PC-3 (cell line): ENCODE measurements at regions not wholly inside any gene's neighbourhood (a gene's known extent, or its start where the extent isn't known, plus 50 kb on each side); places are given as distances from the start of the nearest gene placed in this dataset.

Experiments used
- ATAC-seq: fragments of 200-7000 bp; cut with Tn5 transposase; 2 replicates; pipeline ENCODE4 v1.9.1; 2020; ENCODE audit warnings: mild to moderate bottlenecking, moderate library complexity
- BruUV-seq: library from RNA; stranded (reverse); fragments of 400-500 nt; replicated peaks from 2 replicates; lab custom pipeline; 2021; lab: Mats Ljungman, UMichigan
- CTCF ChIA-PET: fragments of 300-600 bp; sonication (Branson Sonifier 250); formaldehyde crosslinking; loops from one replicate; lab custom pipeline; 2022; ENCODE audit warnings: antibody characterized with exemption; lab: Charles Lee
- POLR2A ChIA-PET: fragments of 300-600 bp; sonication (Branson Sonifier 250); formaldehyde crosslinking; loops from one replicate; lab custom pipeline; 2022; ENCODE audit warnings: antibody characterized with exemption; ENCODE audit not compliant: unreplicated experiment; lab: Charles Lee
- DNase-seq: peaks from one replicate; pipeline ENCODE4 v3.0.0-alpha.2; 2015
- H2AFZ ChIP-seq: fragments of 300-600 bp; sonication (generic); 2 replicates; pipeline ENCODE4 v1.6.0; 2016; ENCODE audit warnings: antibody characterized with exemption, low read length
- H3F3A ChIP-seq: fragments of 300-600 bp; sonication (generic); one replicate; pipeline ENCODE4 v1.6.0; 2017; ENCODE audit warnings: antibody characterized with exemption, low read length, control low read depth, mild to moderate bottlenecking; ENCODE audit not compliant: unreplicated experiment
- H3K27ac ChIP-seq: fragments of 300-600 bp; sonication (generic); 2 replicates; pipeline ENCODE4 v1.5.1; 2016; ENCODE audit warnings: mild to moderate bottlenecking, low read length
- H3K27me3 ChIP-seq: fragments of 300-600 bp; sonication (generic); 2 replicates; pipeline ENCODE4 v1.6.1; 2016; ENCODE audit warnings: low read length, mixed read lengths
- H3K36me3 ChIP-seq: fragments of 300-600 bp; sonication (generic); 2 replicates; pipeline ENCODE4 v1.6.1; 2016; ENCODE audit warnings: low read depth, mixed run types, low read length, mixed read lengths
- H3K4me1 ChIP-seq: fragments of 300-600 bp; sonication (generic); 2 replicates; pipeline ENCODE4 v1.5.1; 2016; ENCODE audit warnings: low read length; ENCODE audit not compliant: insufficient read depth
- H3K4me2 ChIP-seq: fragments of 300-600 bp; sonication (generic); 2 replicates; pipeline ENCODE4 v1.6.0; 2016; ENCODE audit warnings: low read length
- H3K4me3 ChIP-seq: fragments of 300-600 bp; sonication (generic); 2 replicates; pipeline ENCODE4 v1.5.1; 2016; ENCODE audit warnings: mild to moderate bottlenecking, low read length, mixed read lengths
- H3K79me2 ChIP-seq: fragments of 300-600 bp; sonication (generic); 2 replicates; pipeline ENCODE4 v1.6.1; 2017; ENCODE audit warnings: low read length, mixed read lengths
- H3K9ac ChIP-seq: fragments of 300-600 bp; sonication (generic); 2 replicates; pipeline ENCODE4 v1.6.0; 2016; ENCODE audit warnings: mild to moderate bottlenecking, low read length
- H3K9me2 ChIP-seq: fragments of 300-600 bp; sonication (generic); replicated peaks from 2 replicates; pipeline ENCODE4 v1.6.1; 2016; ENCODE audit warnings: mixed run types, low read length, mixed read lengths
- H3K9me3 ChIP-seq: fragments of 300-600 bp; sonication (generic); 2 replicates; pipeline ENCODE4 v1.6.1; 2016; ENCODE audit warnings: low read length, mixed read lengths
- H4K20me1 ChIP-seq: fragments of 300-600 bp; sonication (generic); 2 replicates; pipeline ENCODE4 v1.6.1; 2016; ENCODE audit warnings: low read length, mixed read lengths
- EZH2 ChIP-seq: fragments of 300-600 bp; sonication (generic); IDR thresholded peaks from one replicate; pipeline ENCODE4 v1.6.1; 2017; ENCODE audit warnings: antibody characterized with exemption, mild to moderate bottlenecking, low read length; ENCODE audit not compliant: unreplicated experiment
- EZH2phosphoT487 ChIP-seq: fragments of 300-600 bp; sonication (generic); IDR thresholded peaks from 2 replicates; pipeline ENCODE4 v1.6.1; 2018; ENCODE audit warnings: mild to moderate bottlenecking, antibody characterized with exemption, low read length, borderline replicate concordance
- intact Hi-C: fragments of 100-400 bp; cut with micrococcal nuclease; formaldehyde crosslinking; loops from 2 replicates; pipeline ENCODE4 v1.9.0; 2023
- TF ChIP-seq, protein P1 (sequence below): fragments of 300-600 bp; sonication (generic); conservative IDR thresholded peaks from 2 replicates; pipeline ENCODE4 v1.5.1; 2017; ENCODE audit warnings: antibody characterized with exemption, low read depth, mild to moderate bottlenecking, low read length

DNA sequence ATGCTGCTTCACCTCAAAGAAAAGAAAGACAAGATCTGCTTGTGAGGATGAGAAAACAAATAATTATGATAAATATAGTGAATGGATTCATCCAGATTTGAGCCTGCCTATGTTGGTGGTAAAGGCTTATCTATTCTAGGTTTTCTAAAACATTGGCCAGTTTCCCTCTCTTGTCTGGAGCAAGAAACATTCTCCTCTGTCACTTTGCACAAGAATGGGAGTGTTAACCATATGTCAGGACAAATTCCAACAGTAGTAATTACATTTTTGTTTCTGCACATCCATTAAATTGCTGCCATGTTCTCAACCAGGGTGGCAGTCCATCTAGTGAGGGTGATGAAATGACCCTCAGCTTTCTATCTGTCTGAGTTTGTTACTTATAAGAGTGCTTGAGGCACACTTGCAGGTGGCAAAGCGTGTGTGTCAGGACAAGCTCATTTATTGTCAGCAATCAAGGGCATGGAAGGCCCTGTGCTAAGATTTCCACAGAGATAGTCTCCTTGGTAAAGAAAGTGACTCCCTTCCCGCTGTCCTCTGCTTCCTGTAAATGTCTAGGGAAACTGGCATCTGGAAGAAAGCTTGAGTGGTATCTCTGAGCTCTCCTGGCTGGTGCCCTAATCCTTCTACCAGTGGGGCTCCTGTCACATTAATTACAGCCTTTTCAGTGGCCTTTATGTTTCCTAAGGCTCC is 502.1 kb upstream of the FLRT2 start:
- no peak overlapping the region for H3K4me3 ChIP-seq
- no peak overlapping the region for H3K4me2 ChIP-seq
- ATAC-seq (no peak), DNase-seq (no peak)
- BruUV-seq = no TSS peak
- no peaks in the 10 kb centered on the region for H4K20me1 ChIP-seq
- intact Hi-C loops = no loop called here
- no peaks in the 10 kb centered on the region for H3K79me2 ChIP-seq
- no peaks in the 10 kb centered on the region for H3F3A ChIP-seq
- no peaks in the 10 kb centered on the region for H3K36me3 ChIP-seq
- no peak for TF ChIP-seq EZH2phosphoT487
- TF ChIP-seq EZH2 = no peak
- TF ChIP-seq, protein P1, sequence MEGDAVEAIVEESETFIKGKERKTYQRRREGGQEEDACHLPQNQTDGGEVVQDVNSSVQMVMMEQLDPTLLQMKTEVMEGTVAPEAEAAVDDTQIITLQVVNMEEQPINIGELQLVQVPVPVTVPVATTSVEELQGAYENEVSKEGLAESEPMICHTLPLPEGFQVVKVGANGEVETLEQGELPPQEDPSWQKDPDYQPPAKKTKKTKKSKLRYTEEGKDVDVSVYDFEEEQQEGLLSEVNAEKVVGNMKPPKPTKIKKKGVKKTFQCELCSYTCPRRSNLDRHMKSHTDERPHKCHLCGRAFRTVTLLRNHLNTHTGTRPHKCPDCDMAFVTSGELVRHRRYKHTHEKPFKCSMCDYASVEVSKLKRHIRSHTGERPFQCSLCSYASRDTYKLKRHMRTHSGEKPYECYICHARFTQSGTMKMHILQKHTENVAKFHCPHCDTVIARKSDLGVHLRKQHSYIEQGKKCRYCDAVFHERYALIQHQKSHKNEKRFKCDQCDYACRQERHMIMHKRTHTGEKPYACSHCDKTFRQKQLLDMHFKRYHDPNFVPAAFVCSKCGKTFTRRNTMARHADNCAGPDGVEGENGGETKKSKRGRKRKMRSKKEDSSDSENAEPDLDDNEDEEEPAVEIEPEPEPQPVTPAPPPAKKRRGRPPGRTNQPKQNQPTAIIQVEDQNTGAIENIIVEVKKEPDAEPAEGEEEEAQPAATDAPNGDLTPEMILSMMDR = no peak
- ChIA-PET POLR2A (no interaction called here), CTCF (no interaction called here)
- no peak overlapping the region for H3K27ac ChIP-seq
- no peaks in the 10 kb centered on the region for H3K27me3 ChIP-seq
- H3K9me2 ChIP-seq = no peaks in the 10 kb centered on the region
- H3K9me3 ChIP-seq = no peaks in the 10 kb centered on the region; the same call in 1 of the 2 replicates
- no peak overlapping the region for H2AFZ ChIP-seq
- no peaks in the 10 kb centered on the region for H3K4me1 ChIP-seq
- no peak overlapping the region for H3K9ac ChIP-seq

DNA sequence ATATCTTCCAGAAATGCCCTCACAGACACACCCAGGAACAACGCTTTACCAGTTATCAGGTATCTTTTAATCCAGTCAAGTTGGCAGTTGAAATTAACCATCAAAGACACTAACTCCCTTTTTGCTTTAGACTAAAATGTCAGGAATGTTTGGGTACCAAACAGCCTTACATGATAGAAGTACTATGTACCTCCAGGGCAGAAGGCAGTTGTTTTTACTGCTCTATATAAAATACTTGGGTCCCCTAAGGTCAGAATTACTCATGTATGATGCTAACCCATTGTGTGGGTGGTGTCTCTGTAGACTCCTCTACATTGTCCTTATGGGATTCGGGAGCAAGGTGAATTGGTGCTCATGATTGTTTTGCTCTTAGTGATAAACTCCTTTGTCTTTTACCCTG is 492.5 kb upstream of the FLRT2 start:
- DNase-seq (peak; percentile 66), ATAC-seq (no peak)
- no peak overlapping the region for H3K9ac ChIP-seq
- no peak overlapping the region for H3K4me3 ChIP-seq
- no peaks in the 10 kb centered on the region for H4K20me1 ChIP-seq
- no peak overlapping the region for H3K27ac ChIP-seq
- no peak for TF ChIP-seq EZH2phosphoT487
- TF ChIP-seq EZH2 = no peak
- TF ChIP-seq, protein P1 = no peak
- H3K27me3 ChIP-seq = no peaks in the 10 kb centered on the region
- peaks cover 8% of the 10 kb centered on the region; the same call in 1 of the 2 replicates for H3K9me3 ChIP-seq
- H3K9me2 ChIP-seq = no peaks in the 10 kb centered on the region
- H3K36me3 ChIP-seq = no peaks in the 10 kb centered on the region
- no peak overlapping the region for H3K4me2 ChIP-seq
- H3K79me2 ChIP-seq = no peaks in the 10 kb centered on the region
- H3F3A ChIP-seq = no peaks in the 10 kb centered on the region
- BruUV-seq = no TSS peak
- ChIA-PET CTCF (no interaction called here), POLR2A (no interaction called here)
- H3K4me1 ChIP-seq = no peaks in the 10 kb centered on the region
- intact Hi-C loops = no loop called here
- no peak overlapping the region for H2AFZ ChIP-seq

DNA sequence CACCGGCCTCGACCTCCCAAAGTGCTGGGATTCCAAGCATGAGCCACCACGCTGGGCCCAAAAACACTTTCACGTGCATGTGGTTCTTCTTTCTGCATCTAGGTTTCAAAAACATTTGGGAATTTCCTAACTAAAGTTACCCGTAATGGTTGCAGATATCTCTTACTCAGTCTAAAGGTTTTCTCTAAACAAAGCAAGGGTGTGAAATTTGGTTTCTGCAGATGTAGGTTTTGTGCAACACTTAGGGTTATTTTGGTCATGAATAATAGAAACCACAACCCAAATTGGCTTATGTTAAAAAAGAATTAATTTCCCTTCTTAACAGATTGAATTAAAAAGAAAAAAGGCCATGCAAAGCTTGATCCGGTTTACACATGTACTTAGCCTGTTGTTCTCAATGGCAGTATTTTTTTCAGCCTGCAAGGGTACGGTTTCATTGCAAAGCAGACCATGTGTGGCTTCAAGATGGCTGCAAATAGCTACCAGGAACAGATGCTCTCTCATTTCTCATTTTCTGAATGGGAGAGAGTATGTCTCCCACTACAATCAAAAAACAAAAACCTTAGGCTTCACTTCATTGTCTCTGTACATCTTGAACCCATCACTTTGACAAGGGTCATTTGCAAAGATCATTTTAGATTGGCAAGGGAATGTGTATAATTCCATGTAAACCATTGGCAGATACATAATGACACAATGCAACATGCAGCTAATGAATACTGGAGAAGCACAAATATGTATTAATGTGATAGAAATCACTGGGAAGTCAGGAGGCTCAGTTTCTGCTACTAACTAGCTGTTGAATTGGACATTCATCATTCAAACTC is 491.2 kb upstream of the FLRT2 start:
- CTCF ChIA-PET = no interaction called here
- Histone ChIP-seq H3K9me3 (peaks cover 11% of the 10 kb centered on the region; the same call in 1 of the 2 replicates), H3K27ac (no peak overlapping the region), H2AFZ (no peak overlapping the region), H3K27me3 (no peaks in the 10 kb centered on the region), H3K36me3 (no peaks in the 10 kb centered on the region), H3K4me1 (no peaks in the 10 kb centered on the region), H3K4me3 (no peak overlapping the region), H3K4me2 (no peak overlapping the region), H3K9ac (no peak overlapping the region), H3K9me2 (no peaks in the 10 kb centered on the region), H3K79me2 (no peaks in the 10 kb centered on the region), H3F3A (no peaks in the 10 kb centered on the region), H4K20me1 (no peaks in the 10 kb centered on the region)
- DNase-seq (no peak), ATAC-seq (no peak)
- POLR2A ChIA-PET = no interaction called here
- intact Hi-C loops = no loop called here
- TF ChIP-seq, protein P1 = no peak
- no TSS peak for BruUV-seq
